ENCODE measurements at regions not wholly inside any gene's neighbourhood (a gene's known extent, or its start where the extent isn't known, plus 50 kb on each side); places are given as distances from the start of the nearest gene placed in this dataset.

DNA sequence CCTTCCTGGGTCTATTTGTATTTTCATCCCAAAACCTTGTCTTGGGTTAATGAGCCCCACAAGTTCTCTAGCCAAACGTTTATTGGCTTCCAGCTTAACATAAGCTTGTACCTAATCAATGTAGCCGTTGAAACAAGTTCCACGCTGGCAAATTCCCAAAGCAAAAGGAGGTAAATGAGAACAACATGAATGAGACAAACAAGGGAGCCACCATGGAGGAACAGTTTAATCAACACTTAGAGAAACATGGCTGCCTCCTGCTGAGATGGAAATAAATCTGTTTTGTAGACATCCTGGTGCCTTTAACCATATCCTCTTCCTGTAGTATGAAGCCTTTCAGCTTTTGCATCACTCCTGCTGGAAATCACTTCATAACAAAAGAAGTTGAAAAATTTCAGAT is 166.6 kb upstream of the NFIB start:
- TF ChIP-seq CTCF (conservative IDR thresholded peaks at IDR 0.05; ENCODE audit: low read depth) = no peak
- no peak overlapping the region for H3K27ac ChIP-seq
- ChIA-PET POLR2A (ENCODE audit: low non-redundant PET) (no interaction called here), CTCF (interaction anchor here (0.5 to 0.6 kb wide), 2 partner anchors 29 to 288 kb away, joined by 3 to 4 read pairs; no protein-coding TSS in a partner anchor)
- DNase-seq (ENCODE audit: low spot score) = no peak

- no peak for TF ChIP-seq CTCF (conservative IDR thresholded peaks at IDR 0.05; ENCODE audit: low read depth)
- ChIA-PET POLR2A (ENCODE audit: low non-redundant PET) (no interaction called here), CTCF (no interaction called here)
- no peak overlapping the region for H3K27ac ChIP-seq
- DNase-seq (ENCODE audit: low spot score) = no peak
Measured at GRCh38 chr9:14479163-14479560, 165.2 kb upstream of the NFIB start.

DNA sequence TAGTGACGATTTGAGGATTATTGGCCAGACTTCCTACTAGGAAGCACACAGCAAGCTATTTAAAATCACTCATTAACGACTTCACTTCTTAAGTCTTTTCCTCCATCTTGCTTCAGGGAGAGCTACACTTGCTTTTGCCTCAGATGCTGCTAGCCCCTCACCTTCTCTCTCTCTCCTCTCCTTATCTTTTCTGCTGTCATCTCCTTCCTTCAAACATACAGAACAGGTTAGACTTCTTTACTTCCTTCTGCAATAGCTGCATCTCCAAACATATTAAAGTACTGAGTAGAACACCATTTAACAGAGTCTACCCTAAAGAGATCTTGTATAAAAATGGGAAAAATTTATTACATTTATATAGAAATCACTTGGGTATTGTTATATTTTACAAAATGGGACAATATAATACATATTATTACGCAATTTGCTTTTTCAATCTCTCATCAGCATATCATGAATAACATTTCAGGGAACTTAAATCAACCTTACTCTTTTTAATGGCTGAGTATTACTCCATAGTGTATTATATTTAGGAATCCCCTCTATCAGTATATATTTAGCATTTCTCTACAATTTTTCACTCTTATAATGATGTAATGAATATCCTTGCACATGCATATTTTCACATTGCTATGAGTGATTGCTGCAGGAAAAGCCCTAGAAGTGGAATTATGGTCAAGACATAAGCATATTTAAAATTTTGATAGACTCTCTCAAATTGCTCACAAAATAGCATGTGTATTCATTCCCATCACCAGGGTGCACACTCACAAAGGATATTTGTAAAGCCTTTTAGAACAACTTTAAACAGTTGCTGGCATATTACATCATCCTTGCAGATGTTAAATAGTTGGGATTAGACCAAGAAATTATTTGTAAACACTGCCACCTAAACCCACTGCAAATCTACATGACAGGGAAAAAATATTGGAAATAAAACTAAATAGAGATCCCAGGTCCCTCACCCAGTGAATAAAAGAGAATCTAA is 164.5 kb upstream of the NFIB start:
- no peak for DNase-seq (ENCODE audit: low spot score)
- POLR2A ChIA-PET (ENCODE audit: low non-redundant PET) = no interaction called here
- CTCF ChIA-PET = no interaction called here
- no peak for TF ChIP-seq CTCF (conservative IDR thresholded peaks at IDR 0.05; ENCODE audit: low read depth)
- no peak overlapping the region for H3K27ac ChIP-seq

- no peak for DNase-seq (ENCODE audit: low spot score)
- no peak overlapping the region for H3K27ac ChIP-seq
- CTCF ChIA-PET = no interaction called here
- TF ChIP-seq CTCF (conservative IDR thresholded peaks at IDR 0.05; ENCODE audit: low read depth) = no peak
- POLR2A ChIA-PET (ENCODE audit: low non-redundant PET) = no interaction called here
Measured at GRCh38 chr9:14471041-14471440, 157.1 kb upstream of the NFIB start.

- POLR2A ChIA-PET (ENCODE audit: low non-redundant PET) = no interaction called here
Measured at GRCh38 chr9:14467675-14468374, 153.9 kb upstream of the NFIB start.

More at GRCh38 chr9:14467675-14468374, 153.9 kb upstream of the NFIB start:
- CTCF ChIA-PET = interaction anchor here (1.0 to 1.4 kb wide), 2 partner anchors 64 to 140 kb away, joined by 3 to 5 read pairs; no protein-coding TSS in a partner anchor
- H3K27ac ChIP-seq = no peak overlapping the region
- no peak for TF ChIP-seq CTCF (conservative IDR thresholded peaks at IDR 0.05; ENCODE audit: low read depth)
- DNase-seq (ENCODE audit: low spot score) = no peak
